ENCODE measurements at regions not wholly inside any gene's neighbourhood (a gene's known extent, or its start where the extent isn't known, plus 50 kb on each side); places are given as distances from the start of the nearest gene placed in this dataset.
A peak's percentile ranks its signal among the peaks of the same experiment; 100 is the strongest.
"Not testable (repeated sequence)": the region's sequence is repeated elsewhere in the genome, so short reads cannot be mapped to it uniquely, and the experiment has no call there.

DNA sequence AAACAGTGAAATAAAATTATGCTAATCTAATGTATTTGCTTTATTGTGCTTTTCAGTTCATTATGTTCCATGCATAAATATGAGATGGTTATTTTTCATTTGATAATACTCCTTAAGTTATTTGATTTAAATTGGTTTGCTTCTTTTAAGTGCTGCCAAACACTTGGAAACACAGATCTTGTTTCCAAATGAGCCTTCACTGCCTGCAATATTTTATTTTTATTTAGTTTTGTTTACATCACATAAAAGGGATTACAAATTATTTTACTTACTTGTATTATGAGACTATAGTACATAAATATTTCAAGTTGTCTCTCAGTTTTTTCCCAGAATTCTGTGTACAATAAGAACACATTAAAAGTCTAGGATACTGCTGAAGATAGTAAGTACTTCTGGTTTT is 1662.4 kb upstream of the B3GALT2 start:
- H3K4me3 ChIP-seq (replicated peaks; ENCODE audit: low read depth, low read length), result no peak overlapping the region
- DNase-seq (ENCODE audit: low read depth), result no peak
- TF ChIP-seq, protein P1, sequence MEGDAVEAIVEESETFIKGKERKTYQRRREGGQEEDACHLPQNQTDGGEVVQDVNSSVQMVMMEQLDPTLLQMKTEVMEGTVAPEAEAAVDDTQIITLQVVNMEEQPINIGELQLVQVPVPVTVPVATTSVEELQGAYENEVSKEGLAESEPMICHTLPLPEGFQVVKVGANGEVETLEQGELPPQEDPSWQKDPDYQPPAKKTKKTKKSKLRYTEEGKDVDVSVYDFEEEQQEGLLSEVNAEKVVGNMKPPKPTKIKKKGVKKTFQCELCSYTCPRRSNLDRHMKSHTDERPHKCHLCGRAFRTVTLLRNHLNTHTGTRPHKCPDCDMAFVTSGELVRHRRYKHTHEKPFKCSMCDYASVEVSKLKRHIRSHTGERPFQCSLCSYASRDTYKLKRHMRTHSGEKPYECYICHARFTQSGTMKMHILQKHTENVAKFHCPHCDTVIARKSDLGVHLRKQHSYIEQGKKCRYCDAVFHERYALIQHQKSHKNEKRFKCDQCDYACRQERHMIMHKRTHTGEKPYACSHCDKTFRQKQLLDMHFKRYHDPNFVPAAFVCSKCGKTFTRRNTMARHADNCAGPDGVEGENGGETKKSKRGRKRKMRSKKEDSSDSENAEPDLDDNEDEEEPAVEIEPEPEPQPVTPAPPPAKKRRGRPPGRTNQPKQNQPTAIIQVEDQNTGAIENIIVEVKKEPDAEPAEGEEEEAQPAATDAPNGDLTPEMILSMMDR (IDR thresholded peaks at IDR 0.05; ENCODE audit: low read length, missing control alignments), result no peak

DNA sequence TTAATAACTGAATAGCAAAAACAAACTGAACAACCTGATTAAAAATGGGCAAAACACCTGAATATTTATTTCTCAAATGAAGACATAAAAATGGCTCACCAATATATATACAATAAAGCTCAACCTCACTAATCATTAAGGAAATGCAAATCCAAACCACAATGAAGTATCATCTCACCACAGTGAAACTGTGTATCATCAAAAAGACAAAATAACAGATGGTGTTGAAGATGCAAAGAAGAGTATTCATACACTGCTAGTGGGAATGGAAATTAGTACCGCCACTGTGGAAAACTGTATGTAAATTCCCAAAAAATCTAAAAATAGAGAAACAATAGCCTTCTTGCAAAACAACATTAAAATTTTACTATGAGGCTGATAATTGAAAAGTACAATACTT is 1660.1 kb upstream of the B3GALT2 start:
- TF ChIP-seq, protein P1 (IDR thresholded peaks at IDR 0.05; ENCODE audit: low read length, missing control alignments), result no peak
- no peak overlapping the region for H3K4me3 ChIP-seq (replicated peaks; ENCODE audit: low read depth, low read length)
- DNase-seq (ENCODE audit: low read depth), result no peak

DNA sequence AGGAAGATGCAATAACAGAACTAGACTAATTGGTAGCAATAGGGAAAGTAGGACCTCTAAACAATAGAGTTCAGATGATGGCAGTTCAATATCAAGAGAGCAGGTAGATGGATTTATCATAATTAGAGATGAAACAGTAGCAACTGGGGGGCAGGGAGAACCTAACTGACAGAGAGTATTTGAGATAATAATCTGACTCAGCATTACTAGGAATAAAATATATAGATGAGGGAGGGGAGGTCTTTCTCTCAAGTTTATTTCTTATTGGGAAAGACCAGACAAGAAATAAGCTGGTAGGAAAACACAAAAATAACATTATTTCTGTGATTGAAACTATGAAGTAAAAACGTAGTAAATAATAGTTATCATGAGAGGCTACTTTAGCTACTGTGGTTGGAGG is 1656.7 kb upstream of the B3GALT2 start:
- TF ChIP-seq, protein P1 (IDR thresholded peaks at IDR 0.05; ENCODE audit: low read length, missing control alignments), result no peak

DNA sequence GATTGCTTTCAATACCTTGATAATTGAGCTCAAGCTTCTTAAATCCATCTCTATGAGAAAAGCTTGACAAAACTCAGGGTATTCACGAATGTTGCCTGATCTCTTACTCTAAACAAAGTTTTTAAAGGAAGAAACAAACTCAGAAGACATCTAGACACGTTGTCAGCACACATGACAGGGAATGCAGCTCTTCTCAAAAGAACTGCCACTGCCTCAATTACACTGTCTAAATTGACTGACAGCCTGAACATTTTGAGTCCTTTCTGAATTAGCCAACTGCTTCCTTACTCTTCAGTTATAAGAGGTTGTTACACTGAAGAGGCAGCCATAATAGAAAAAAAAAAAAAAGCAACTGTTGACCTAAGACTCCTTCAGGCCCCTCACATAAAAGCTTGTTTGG is 1646.7 kb upstream of the B3GALT2 start:
- H3K4me3 ChIP-seq (replicated peaks; ENCODE audit: low read depth, low read length), result no peak overlapping the region
- no peak for DNase-seq (ENCODE audit: low read depth)
- TF ChIP-seq, protein P1 (IDR thresholded peaks at IDR 0.05; ENCODE audit: low read length, missing control alignments), result no peak

More for the DNA sequence above, 1656.7 kb upstream of the B3GALT2 start:
- DNase-seq (ENCODE audit: low read depth), result no peak
- H3K4me3 ChIP-seq (replicated peaks; ENCODE audit: low read depth, low read length), result no peak overlapping the region

DNA sequence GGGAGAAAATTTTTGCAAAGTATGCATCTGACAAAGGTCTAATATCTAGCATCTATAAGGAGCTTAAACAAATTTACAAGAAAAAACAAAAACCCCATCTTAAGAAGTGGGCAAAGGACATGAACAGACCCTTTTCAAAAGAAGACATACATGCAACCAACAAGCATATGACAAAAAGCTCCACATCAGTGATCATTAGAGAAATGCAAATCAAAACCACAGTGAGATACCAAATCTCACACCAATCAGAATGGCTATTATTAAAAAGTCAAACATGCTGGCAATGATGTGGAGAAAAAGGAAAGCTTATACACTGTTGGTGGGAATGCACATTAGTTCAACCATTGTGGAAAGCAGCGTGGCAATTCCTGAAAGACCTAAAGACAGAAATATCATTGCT is 1645.2 kb upstream of the B3GALT2 start:
- not testable (repeated sequence) for DNase-seq (ENCODE audit: low read depth); H3K4me3 ChIP-seq (replicated peaks; ENCODE audit: low read depth, low read length)

DNA sequence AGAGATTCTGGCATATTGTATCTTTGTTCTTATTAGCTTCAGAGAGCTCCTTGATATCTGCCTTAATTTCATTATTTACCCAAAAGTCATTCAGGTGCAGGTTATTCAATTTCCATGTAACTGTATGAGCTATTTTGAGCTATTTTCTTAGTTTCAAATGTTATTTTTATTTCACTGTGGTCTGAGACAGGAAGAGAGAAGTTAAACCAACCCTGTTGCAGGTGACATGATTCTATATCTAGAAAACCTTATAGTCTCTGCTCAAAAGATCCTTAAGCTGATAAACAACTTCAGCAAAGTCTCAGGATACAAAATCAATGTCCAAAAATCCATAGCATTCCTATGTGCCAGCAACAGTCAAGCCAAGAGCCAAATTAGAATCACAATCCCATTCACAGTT is 1644.0 kb upstream of the B3GALT2 start:
- DNase-seq (ENCODE audit: low read depth), result no peak
- H3K4me3 ChIP-seq (replicated peaks; ENCODE audit: low read depth, low read length), result no peak overlapping the region
- TF ChIP-seq, protein P1 (IDR thresholded peaks at IDR 0.05; ENCODE audit: low read length, missing control alignments), result no peak

DNA sequence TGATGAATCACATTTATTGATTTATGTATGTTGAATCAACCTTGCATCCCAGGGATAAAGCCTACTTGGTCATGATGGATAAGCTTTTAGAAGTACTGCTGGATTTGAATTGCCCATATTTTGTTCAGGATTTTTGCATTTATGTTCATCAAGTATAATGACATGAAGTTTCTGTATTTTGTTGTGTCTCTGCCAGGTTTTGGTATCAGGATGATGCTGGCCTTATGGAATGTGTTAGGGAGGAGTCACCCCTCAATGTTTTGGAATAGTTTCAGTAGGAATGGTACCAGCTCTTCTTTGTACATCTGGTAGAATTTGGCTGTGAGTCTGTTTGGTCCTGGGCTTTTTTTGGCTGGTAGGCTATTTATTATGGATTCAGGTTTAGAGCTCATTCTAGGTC is 1643.1 kb upstream of the B3GALT2 start:
- no peak overlapping the region for H3K4me3 ChIP-seq (replicated peaks; ENCODE audit: low read depth, low read length)
- TF ChIP-seq, protein P1 (IDR thresholded peaks at IDR 0.05; ENCODE audit: low read length, missing control alignments), result no peak
- peak; percentile 3 for DNase-seq (ENCODE audit: low read depth)

DNA sequence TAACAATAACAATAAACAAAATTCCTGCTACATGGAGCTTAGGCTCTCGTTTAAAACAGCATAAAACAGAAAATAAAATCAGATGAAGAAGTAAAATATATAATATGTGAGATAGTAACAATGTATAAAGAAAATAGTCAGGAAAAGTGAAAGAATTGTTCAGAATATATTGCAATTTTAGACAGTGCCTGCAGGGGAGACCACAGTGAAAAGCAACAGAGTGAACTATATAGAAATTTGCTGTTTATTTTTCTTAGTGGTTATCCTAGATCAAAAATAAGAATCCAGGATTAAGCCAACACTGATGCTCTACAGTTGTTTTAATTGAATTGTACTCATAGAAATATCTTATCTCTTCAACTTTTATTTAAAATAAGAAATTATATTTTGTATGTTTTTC is 1639.0 kb upstream of the B3GALT2 start:
- TF ChIP-seq, protein P1 (IDR thresholded peaks at IDR 0.05; ENCODE audit: low read length, missing control alignments), result no peak
- H3K4me3 ChIP-seq (replicated peaks; ENCODE audit: low read depth, low read length), result no peak overlapping the region
- no peak for DNase-seq (ENCODE audit: low read depth)
